PFSK-1 (cell line): ENCODE measurements at regions not wholly inside any gene's neighbourhood (a gene's known extent, or its start where the extent isn't known, plus 50 kb on each side); places are given as distances from the start of the nearest gene placed in this dataset.

Experiments
- REST ChIP-seq, 2 experiments: IDR thresholded peaks; 2 replicates each; pipeline versions ENCODE4 v1.6.1 to v1.8.0; 2011 to 2012; ENCODE audit warnings: low read depth in 2 of 2, low read length in 2 of 2, control low read depth in 1 of 2, inconsistent platforms in 1 of 2, mild to moderate bottlenecking in 1 of 2, moderate library complexity in 1 of 2; ENCODE audit not compliant: insufficient read depth in 1 of 2
- SIN3A ChIP-seq: IDR thresholded peaks from 2 replicates; pipeline ENCODE4 v1.6.1; 2012; ENCODE audit warnings: mild to moderate bottlenecking, low read length, moderate library complexity, borderline replicate concordance; ENCODE audit not compliant: insufficient read depth
- TAF1 ChIP-seq: IDR thresholded peaks from 2 replicates; pipeline ENCODE4 v1.6.1; 2012; ENCODE audit warnings: low read length, control low read depth, borderline replicate concordance; ENCODE audit not compliant: insufficient read depth

- no peak for TF ChIP-seq REST (IDR thresholded peaks at IDR 0.05; ENCODE audit: insufficient read depth in 1 of 2, low read depth in 2 of 2, low read length in 2 of 2)
- TF ChIP-seq SIN3A: no peak
- no peak for TF ChIP-seq TAF1
Measured at GRCh38 chr6:81900616-81901015, 148.1 kb upstream of the TENT5A start.
